ENCODE measurements at regions not wholly inside any gene's neighbourhood (a gene's known extent, or its start where the extent isn't known, plus 50 kb on each side); places are given as distances from the start of the nearest gene placed in this dataset.
"Not testable (repeated sequence)": the region's sequence is repeated elsewhere in the genome, so short reads cannot be mapped to it uniquely, and the experiment has no call there.

DNA sequence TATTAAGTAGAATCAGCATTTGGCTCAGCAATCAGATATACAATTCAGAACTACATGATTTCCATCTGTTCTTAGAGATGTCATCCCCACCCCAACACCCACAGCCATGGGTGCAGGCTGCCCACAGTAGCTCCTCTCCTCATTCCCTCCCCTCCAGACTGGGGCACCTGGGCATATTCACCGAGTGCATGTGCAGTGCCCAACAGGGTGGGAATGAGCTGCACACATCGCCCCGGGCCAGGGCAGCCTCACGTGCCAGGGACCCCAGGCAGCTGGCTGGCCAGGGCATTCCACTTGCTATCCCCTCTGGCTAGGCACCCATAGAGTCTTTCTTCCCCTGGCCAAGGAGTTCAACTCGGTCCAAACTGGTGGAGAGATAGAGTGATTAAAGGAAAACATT, 461.9 kb upstream of the NUDT12 start:
- POLR2A ChIA-PET = no interaction called here
- CTCF ChIA-PET = no interaction called here

DNA sequence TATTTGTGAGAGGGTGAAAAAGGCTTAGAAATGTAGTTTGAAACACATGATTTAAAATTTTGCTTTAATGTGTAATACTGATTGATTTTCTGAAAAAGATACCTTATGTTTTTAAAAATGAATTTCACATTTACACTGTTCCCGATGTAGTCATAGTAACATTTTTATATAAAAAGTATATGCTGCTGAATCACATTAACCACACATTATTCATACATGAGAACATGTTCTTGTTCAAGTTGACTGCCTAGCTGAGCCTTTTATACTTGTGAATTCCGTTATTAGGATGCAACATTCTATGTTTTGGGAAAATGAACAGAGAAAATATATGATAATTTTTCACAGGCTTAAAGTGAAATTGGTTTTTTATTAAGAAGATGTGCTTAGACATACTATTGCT, 461.1 kb upstream of the NUDT12 start:
- POLR2A ChIA-PET = no interaction called here
- no peak for DNase-seq (ENCODE audit: extremely low spot score)
- TF ChIP-seq FOXA1 (IDR thresholded peaks at IDR 0.05) (no peak), ARNT (IDR thresholded peaks at IDR 0.05) (no peak), FOXK2 (IDR thresholded peaks at IDR 0.05) (no peak), SUZ12 (IDR thresholded peaks at IDR 0.05) (no peak), BHLHE40 (IDR thresholded peaks at IDR 0.05; ENCODE audit: borderline replicate concordance) (no peak), CTBP1 (IDR thresholded peaks at IDR 0.05; ENCODE audit: borderline replicate concordance) (no peak), ELF4 (IDR thresholded peaks at IDR 0.05) (no peak)
- TF ChIP-seq, protein P1, sequence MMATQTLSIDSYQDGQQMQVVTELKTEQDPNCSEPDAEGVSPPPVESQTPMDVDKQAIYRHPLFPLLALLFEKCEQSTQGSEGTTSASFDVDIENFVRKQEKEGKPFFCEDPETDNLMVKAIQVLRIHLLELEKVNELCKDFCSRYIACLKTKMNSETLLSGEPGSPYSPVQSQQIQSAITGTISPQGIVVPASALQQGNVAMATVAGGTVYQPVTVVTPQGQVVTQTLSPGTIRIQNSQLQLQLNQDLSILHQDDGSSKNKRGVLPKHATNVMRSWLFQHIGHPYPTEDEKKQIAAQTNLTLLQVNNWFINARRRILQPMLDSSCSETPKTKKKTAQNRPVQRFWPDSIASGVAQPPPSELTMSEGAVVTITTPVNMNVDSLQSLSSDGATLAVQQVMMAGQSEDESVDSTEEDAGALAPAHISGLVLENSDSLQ (IDR thresholded peaks at IDR 0.05) = no peak
- CTCF ChIA-PET = no interaction called here

More for the DNA sequence above, 461.9 kb upstream of the NUDT12 start:
- DNase-seq (ENCODE audit: extremely low spot score) = no peak
- TF ChIP-seq CTBP1 (IDR thresholded peaks at IDR 0.05; ENCODE audit: borderline replicate concordance) = no peak
- TF ChIP-seq, protein P1 (IDR thresholded peaks at IDR 0.05) = no peak
- TF ChIP-seq ELF4 (IDR thresholded peaks at IDR 0.05) = no peak
- no peak for TF ChIP-seq LEF1 (IDR thresholded peaks at IDR 0.05; ENCODE audit: borderline replicate concordance)
- no peak for TF ChIP-seq ARNT (IDR thresholded peaks at IDR 0.05)
- no peak for TF ChIP-seq SUZ12 (IDR thresholded peaks at IDR 0.05)
- TF ChIP-seq TARDBP (IDR thresholded peaks at IDR 0.05) = no peak
- no peak for TF ChIP-seq ZNF384 (IDR thresholded peaks at IDR 0.05)
- no peak for TF ChIP-seq HDGF (IDR thresholded peaks at IDR 0.05; ENCODE audit: borderline replicate concordance)
- TF ChIP-seq FOXA1 (IDR thresholded peaks at IDR 0.05) = no peak

DNA sequence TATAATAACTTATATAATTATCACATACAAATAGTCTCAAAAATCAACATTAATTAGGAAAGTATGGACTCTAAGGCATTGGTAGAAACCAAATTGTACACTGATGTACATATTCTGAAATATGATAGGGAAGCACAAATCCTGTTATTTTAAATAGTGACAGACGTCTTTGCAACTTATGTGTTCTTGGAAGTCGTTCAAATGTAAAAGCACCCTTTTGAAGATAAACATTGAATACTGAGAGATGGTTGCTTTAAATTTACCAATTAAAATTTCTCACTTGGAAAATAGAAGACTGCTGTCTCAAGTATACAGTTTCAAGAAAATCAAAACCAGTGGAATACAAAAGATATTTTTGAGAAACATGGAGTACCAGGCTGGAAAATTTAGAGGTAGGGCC, 457.4 kb upstream of the NUDT12 start:
- CTCF ChIA-PET = no interaction called here
- DNase-seq (ENCODE audit: extremely low spot score) = no peak
- POLR2A ChIA-PET = no interaction called here
- TF ChIP-seq SP1 (IDR thresholded peaks at IDR 0.05) = no peak
- no peak for TF ChIP-seq L3MBTL2 (conservative IDR thresholded peaks at IDR 0.05)
- no peak for TF ChIP-seq CTBP1 (IDR thresholded peaks at IDR 0.05; ENCODE audit: borderline replicate concordance)
- TF ChIP-seq, protein P1 (IDR thresholded peaks at IDR 0.05) = no peak
- TF ChIP-seq SUZ12 (IDR thresholded peaks at IDR 0.05) = no peak
- TF ChIP-seq NFRKB (IDR thresholded peaks at IDR 0.05) = no peak
- TF ChIP-seq ELF4 (IDR thresholded peaks at IDR 0.05) = no peak
- TF ChIP-seq LEF1 (IDR thresholded peaks at IDR 0.05; ENCODE audit: borderline replicate concordance) = no peak

DNA sequence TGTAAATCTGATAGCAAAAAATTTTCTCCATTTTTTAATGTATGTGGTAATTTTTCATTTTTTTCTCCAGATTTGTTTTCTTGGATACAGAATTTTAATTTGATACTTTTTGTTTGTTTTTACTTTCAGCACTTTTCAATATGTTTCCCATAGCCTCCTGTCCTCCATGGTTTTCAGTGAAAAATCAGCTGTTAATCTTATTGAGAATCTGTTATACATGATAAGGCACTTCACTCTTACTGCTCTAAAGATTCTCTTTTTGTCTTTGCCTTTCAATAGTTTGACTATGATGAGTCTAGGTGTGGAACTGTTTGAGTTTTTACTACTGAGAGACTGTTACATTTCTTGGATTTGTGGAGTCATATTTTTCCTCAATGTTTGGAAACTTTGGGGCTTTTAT, 455.7 kb upstream of the NUDT12 start:
- ChIA-PET POLR2A (no interaction called here), CTCF (no interaction called here)
- TF ChIP-seq FOXM1 (IDR thresholded peaks at IDR 0.05; ENCODE audit: borderline replicate concordance) (no peak), FOXA1 (IDR thresholded peaks at IDR 0.05) (no peak), SUZ12 (IDR thresholded peaks at IDR 0.05) (no peak), TARDBP (IDR thresholded peaks at IDR 0.05) (no peak), ARNT (IDR thresholded peaks at IDR 0.05) (no peak), L3MBTL2 (conservative IDR thresholded peaks at IDR 0.05) (no peak), LEF1 (IDR thresholded peaks at IDR 0.05; ENCODE audit: borderline replicate concordance) (no peak), ZNF384 (IDR thresholded peaks at IDR 0.05) (no peak), ELF4 (IDR thresholded peaks at IDR 0.05) (no peak), FOXK2 (IDR thresholded peaks at IDR 0.05) (no peak), SP1 (IDR thresholded peaks at IDR 0.05) (no peak), NFRKB (IDR thresholded peaks at IDR 0.05) (no peak)
- TF ChIP-seq, protein P1 (IDR thresholded peaks at IDR 0.05) = no peak
- DNase-seq (ENCODE audit: extremely low spot score) = no peak

DNA sequence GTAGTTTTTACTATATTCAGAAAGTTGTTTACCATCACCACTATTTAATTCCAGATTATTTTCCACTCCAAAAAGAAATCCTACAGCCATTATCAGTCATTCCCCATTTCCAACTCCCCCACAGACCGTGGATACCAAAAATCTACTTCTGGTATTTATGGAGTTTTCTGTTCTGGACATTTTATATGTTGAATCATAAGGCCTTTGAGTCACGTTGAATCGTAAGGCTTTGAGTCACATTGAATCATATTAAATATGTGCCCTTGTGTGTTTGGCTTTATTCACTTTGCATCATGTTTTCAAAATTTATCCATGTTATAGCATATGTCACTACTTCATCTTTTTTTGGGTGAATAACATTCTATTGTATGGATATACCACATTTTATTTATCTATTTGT, 454.1 kb upstream of the NUDT12 start:
- POLR2A ChIA-PET = no interaction called here
- DNase-seq (ENCODE audit: extremely low spot score) = no peak
- TF ChIP-seq, protein P1 (IDR thresholded peaks at IDR 0.05) = no peak
- TF ChIP-seq ZNF384 (IDR thresholded peaks at IDR 0.05) = no peak
- CTCF ChIA-PET = no interaction called here

DNA sequence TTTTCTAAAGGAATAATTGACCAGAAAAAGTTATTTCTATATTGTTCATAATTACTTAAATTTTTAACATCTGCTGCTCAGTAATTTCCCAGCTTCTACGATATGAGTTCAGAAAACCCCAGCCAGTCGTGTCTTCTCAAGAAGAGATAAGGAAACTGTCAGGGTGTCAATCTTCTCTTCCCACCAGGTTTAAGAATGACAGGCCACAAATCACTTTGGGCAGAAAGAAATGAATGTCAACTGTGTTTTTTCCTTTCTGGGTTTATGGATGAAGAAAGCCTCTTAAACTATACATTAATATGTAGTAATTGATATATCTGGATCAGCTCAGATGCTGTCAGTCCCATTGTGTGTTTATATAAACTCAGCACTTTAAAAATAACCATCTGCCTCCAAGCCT, 453.2 kb upstream of the NUDT12 start:
- no peak for DNase-seq (ENCODE audit: extremely low spot score)
- POLR2A ChIA-PET = no interaction called here
- CTCF ChIA-PET = no interaction called here
- TF ChIP-seq TARDBP (IDR thresholded peaks at IDR 0.05) = no peak
- TF ChIP-seq, protein P1 (IDR thresholded peaks at IDR 0.05) = peak; percentile 64

DNA sequence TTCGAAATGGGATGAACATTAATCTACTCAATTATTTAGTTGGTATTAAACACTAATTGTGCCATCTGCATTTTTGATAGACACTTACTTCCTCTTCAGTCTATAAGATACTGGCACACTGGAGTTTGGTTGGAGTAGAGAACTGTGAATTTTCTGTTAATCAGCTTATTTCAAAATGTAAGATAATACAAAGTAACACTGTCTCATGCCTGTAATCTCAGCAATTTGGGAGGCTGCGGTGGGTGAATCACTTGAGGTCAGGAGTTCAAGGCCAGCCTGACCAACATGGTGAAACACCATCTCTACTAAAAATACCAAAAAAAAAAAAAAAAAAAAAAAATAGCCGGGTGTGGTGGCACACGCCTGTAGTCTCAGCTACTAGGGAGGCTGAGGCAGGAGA, 440.2 kb upstream of the NUDT12 start:
- POLR2A ChIA-PET = interaction anchor here (0.6 kb wide), 1 partner anchor 447 kb away, joined by 4 read pairs; no protein-coding TSS in a partner anchor
- DNase-seq (ENCODE audit: extremely low spot score); CTCF ChIA-PET: not testable (repeated sequence)

Data from HEK293T (cell line).